Testis (tissue), 2 donors: ENCODE measurements at regions not wholly inside any gene's neighbourhood (a gene's known extent, or its start where the extent isn't known, plus 50 kb on each side); places are given as distances from the start of the nearest gene placed in this dataset.

Source experiments
- POLR2A ChIP-seq: fragments of 450-650 bp; IDR thresholded peaks from one replicate; pipeline ENCODE4 v1.6.1; 2017; ENCODE audit warnings: antibody characterized with exemption, mild to moderate bottlenecking, moderate library complexity
- TF ChIP-seq, protein P1 (sequence below), 3 experiments: fragments of 450-650 bp in 2 of 3; fragments of 200-600 bp in 1 of 3; sonication (generic) in 1 of 3; IDR thresholded peaks; one replicate each; pipeline ENCODE4 v1.5.1; 2016 to 2019; ENCODE audit warnings: antibody characterized with exemption in 3 of 3, mild to moderate bottlenecking in 2 of 3, moderate library complexity in 1 of 3

DNA sequence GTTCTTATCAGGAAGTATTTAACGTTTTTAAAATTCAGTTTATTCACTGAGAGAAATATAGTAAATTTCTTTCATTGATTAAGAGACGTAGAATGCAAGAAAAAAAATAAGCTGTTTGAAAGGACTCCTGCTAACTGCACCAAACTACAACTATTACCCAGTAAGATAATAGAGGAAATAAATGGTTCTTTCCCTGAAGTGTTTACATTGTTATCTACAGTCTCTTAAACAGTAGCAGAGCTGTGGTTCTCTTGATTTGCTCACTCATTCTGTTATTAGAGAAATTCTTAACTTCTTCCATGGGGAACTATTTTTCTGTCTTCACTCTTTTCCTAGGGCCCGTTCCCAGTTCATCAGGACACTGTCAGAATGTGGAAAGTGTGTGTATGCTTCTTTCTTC lies 973.0 kb downstream of the KCNJ2 start:
- TF ChIP-seq, protein P1, sequence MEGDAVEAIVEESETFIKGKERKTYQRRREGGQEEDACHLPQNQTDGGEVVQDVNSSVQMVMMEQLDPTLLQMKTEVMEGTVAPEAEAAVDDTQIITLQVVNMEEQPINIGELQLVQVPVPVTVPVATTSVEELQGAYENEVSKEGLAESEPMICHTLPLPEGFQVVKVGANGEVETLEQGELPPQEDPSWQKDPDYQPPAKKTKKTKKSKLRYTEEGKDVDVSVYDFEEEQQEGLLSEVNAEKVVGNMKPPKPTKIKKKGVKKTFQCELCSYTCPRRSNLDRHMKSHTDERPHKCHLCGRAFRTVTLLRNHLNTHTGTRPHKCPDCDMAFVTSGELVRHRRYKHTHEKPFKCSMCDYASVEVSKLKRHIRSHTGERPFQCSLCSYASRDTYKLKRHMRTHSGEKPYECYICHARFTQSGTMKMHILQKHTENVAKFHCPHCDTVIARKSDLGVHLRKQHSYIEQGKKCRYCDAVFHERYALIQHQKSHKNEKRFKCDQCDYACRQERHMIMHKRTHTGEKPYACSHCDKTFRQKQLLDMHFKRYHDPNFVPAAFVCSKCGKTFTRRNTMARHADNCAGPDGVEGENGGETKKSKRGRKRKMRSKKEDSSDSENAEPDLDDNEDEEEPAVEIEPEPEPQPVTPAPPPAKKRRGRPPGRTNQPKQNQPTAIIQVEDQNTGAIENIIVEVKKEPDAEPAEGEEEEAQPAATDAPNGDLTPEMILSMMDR (IDR thresholded peaks at IDR 0.05) = no peak
- no peak for TF ChIP-seq POLR2A
